Hepatocyte (in vitro differentiated cells): ENCODE measurements at regions not wholly inside any gene's neighbourhood (a gene's known extent, or its start where the extent isn't known, plus 50 kb on each side); places are given as distances from the start of the nearest gene placed in this dataset.
"Not testable (repeated sequence)": the region's sequence is repeated elsewhere in the genome, so short reads cannot be mapped to it uniquely, and the experiment has no call there.

Experiments
- DNase-seq: peaks from one replicate; pipeline ENCODE4 v3.0.0-alpha.2; 2016; ENCODE audit warnings: low spot score
- H2AFZ ChIP-seq: fragments of 200-600 bp; sonication (generic); 2 replicates; pipeline ENCODE4 v1.6.0; 2016; ENCODE audit warnings: antibody characterized with exemption, mild to moderate bottlenecking
- H3K27ac ChIP-seq: fragments of 200-600 bp; sonication (generic); 2 replicates; pipeline ENCODE4 v1.5.1; 2016; ENCODE audit warnings: mild to moderate bottlenecking
- H3K27me3 ChIP-seq: fragments of 200-600 bp; sonication (generic); 2 replicates; pipeline ENCODE4 v1.6.1; 2016
- H3K36me3 ChIP-seq: fragments of 200-600 bp; sonication (generic); replicated peaks from 2 replicates; pipeline ENCODE4 v1.5.1; 2016; ENCODE audit warnings: low read depth; ENCODE audit not compliant: insufficient read depth
- H3K4me1 ChIP-seq: fragments of 200-600 bp; sonication (generic); 2 replicates; pipeline ENCODE4 v1.5.1; 2016; ENCODE audit warnings: mild to moderate bottlenecking, moderate library complexity; ENCODE audit not compliant: insufficient read depth
- H3K4me2 ChIP-seq: fragments of 200-600 bp; sonication (generic); 2 replicates; pipeline ENCODE4 v1.6.0; 2016
- H3K4me3 ChIP-seq: fragments of 200-600 bp; sonication (generic); 2 replicates; pipeline ENCODE4 v1.5.1; 2016; ENCODE audit warnings: mild to moderate bottlenecking
- H3K79me2 ChIP-seq: fragments of 200-600 bp; sonication (generic); 2 replicates; pipeline ENCODE4 v1.6.0; 2017; ENCODE audit warnings: mild to moderate bottlenecking
- H3K9me2 ChIP-seq: fragments of 200-600 bp; sonication (generic); replicated peaks from 2 replicates; pipeline ENCODE4 v1.6.0; 2017; ENCODE audit warnings: mild to moderate bottlenecking; ENCODE audit not compliant: insufficient read depth
- H3K9me3 ChIP-seq: fragments of 200-600 bp; sonication (generic); 2 replicates; pipeline ENCODE4 v1.5.1; 2016; ENCODE audit warnings: low read depth, mild to moderate bottlenecking
- H4K20me1 ChIP-seq: fragments of 200-600 bp; sonication (generic); 2 replicates; pipeline ENCODE4 v1.6.0; 2016; ENCODE audit warnings: mild to moderate bottlenecking; ENCODE audit not compliant: insufficient read depth, poor library complexity, severe bottlenecking
- EZH2 ChIP-seq: fragments of 200-600 bp; sonication (generic); IDR thresholded peaks from 2 replicates; pipeline ENCODE4 v1.6.1; 2016; ENCODE audit warnings: antibody characterized with exemption, mild to moderate bottlenecking, borderline replicate concordance
- EZH2phosphoT487 ChIP-seq: fragments of 200-600 bp; sonication (generic); IDR thresholded peaks from one replicate; pipeline ENCODE4 v1.6.1; 2018; ENCODE audit warnings: antibody characterized with exemption, mild to moderate bottlenecking, low read depth, moderate library complexity; ENCODE audit not compliant: unreplicated experiment, severe bottlenecking
- WGBS: methylation state at CpG from one replicate; pipeline ENCODE4 v1.1.6; 2016; ENCODE audit warnings: low lambda C conversion rate; ENCODE audit errors: missing lambda C conversion rate; 5-methylcytosine and 5-hydroxymethylcytosine counted together
- TF ChIP-seq, protein P1 (sequence below): fragments of 200-600 bp; sonication (generic); IDR thresholded peaks from 2 replicates; pipeline ENCODE4 v1.5.1; 2016; ENCODE audit warnings: antibody characterized with exemption, mild to moderate bottlenecking; ENCODE audit not compliant: poor library complexity

DNA sequence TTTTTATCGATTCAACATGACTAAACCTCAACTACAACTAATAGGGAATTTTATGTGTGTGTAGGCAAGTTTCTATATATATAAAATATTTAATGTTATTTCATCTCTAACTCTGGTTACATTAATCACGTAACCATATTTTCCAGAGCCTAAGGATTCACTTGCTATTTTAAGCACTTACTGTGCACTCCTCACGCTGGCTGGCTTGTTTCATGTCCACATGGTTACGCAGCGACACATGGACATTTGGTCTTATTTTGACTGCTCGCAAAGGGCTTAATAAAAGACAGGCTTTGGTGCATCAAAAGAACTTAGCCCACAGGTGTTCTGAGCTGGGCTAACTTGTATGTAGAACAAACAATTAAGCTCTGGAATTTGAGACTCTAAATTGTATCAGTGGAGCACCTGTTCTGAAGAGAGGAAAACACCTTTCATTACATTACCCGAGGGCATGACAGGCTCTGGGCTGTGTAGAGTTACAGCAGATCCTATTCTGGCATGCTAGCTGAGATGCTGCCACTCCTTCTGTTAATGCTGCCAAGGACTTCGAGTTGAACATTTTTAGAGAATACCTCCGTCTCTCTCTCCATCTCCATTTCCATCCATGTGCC is 130.0 kb upstream of the NR2F2 start:
- TF ChIP-seq EZH2phosphoT487 (no peak), EZH2 (no peak)
- TF ChIP-seq, protein P1, sequence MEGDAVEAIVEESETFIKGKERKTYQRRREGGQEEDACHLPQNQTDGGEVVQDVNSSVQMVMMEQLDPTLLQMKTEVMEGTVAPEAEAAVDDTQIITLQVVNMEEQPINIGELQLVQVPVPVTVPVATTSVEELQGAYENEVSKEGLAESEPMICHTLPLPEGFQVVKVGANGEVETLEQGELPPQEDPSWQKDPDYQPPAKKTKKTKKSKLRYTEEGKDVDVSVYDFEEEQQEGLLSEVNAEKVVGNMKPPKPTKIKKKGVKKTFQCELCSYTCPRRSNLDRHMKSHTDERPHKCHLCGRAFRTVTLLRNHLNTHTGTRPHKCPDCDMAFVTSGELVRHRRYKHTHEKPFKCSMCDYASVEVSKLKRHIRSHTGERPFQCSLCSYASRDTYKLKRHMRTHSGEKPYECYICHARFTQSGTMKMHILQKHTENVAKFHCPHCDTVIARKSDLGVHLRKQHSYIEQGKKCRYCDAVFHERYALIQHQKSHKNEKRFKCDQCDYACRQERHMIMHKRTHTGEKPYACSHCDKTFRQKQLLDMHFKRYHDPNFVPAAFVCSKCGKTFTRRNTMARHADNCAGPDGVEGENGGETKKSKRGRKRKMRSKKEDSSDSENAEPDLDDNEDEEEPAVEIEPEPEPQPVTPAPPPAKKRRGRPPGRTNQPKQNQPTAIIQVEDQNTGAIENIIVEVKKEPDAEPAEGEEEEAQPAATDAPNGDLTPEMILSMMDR, result no peak
- Histone ChIP-seq H3K4me2 (no peak overlapping the region), H3K27ac (no peak overlapping the region), H4K20me1 (no peaks in the 10 kb centered on the region), H3K79me2 (no peaks in the 10 kb centered on the region), H3K9me3 (no peaks in the 10 kb centered on the region), H2AFZ (no peak overlapping the region), H3K4me3 (no peak overlapping the region), H3K9me2 (no peaks in the 10 kb centered on the region), H3K27me3 (no peaks in the 10 kb centered on the region), H3K36me3 (no peaks in the 10 kb centered on the region), H3K4me1 (no peaks in the 10 kb centered on the region)
- WGBS, result 60% methylated on average over 9 of the region's 9 CpGs
- no peak for DNase-seq

DNA sequence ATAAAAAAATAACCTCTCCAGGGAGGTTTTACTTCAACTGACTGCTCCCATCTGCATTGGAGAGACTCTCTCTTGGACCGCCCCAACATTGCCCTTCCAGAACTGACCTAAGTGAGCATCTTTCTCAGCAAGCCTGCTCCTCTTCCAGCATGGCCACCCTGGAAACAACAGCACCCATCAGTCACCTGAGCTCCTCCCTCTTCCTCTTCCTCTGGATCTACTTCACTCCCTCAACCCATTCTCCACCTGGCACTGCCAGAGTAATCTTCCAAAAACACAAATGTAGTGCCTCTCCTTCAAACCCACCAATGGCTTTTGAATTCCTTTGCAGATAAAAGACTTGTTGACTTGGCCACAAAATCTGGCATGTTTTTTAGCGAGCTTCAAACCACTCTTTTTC is 128.8 kb upstream of the NR2F2 start:
- no peaks in the 10 kb centered on the region for H3K9me3 ChIP-seq
- no peak overlapping the region for H3K27ac ChIP-seq
- H2AFZ ChIP-seq, result no peak overlapping the region
- no peaks in the 10 kb centered on the region for H3K27me3 ChIP-seq
- 92% methylated on average over 2 of the region's 2 CpGs for WGBS
- H3K36me3 ChIP-seq, result no peaks in the 10 kb centered on the region
- no peaks in the 10 kb centered on the region for H3K79me2 ChIP-seq
- H3K9me2 ChIP-seq, result no peaks in the 10 kb centered on the region
- TF ChIP-seq EZH2, result no peak
- TF ChIP-seq, protein P1, result no peak
- no peaks in the 10 kb centered on the region for H4K20me1 ChIP-seq
- no peak for DNase-seq
- no peaks in the 10 kb centered on the region for H3K4me1 ChIP-seq
- no peak overlapping the region for H3K4me2 ChIP-seq
- no peak overlapping the region for H3K4me3 ChIP-seq

DNA sequence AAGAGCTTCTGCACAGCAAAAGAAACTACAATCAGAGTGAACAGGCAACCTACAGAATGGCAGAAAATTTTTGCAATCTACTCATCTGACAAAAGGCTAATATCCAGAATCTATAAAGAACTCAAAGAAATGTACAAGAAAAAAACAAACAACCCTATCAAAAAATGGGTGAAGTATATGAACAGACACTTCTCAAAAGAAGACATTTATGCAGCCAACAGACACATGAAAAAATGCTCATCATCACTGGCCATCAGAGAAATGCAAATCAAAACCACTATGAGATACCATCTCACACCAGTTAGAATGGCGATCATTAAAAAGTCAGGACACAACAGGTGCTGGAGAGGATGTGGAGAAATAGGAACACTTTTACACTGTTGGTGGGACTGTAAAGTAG is 124.9 kb upstream of the NR2F2 start:
- not testable (repeated sequence) for H4K20me1 ChIP-seq, H3K79me2 ChIP-seq, H2AFZ ChIP-seq, H3K9me2 ChIP-seq, H3K27ac ChIP-seq, H3K4me3 ChIP-seq, H3K36me3 ChIP-seq, H3K4me1 ChIP-seq, H3K9me3 ChIP-seq, H3K27me3 ChIP-seq, H3K4me2 ChIP-seq, DNase-seq
- 94% methylated on average over 1 of the region's 1 CpG for WGBS

DNA sequence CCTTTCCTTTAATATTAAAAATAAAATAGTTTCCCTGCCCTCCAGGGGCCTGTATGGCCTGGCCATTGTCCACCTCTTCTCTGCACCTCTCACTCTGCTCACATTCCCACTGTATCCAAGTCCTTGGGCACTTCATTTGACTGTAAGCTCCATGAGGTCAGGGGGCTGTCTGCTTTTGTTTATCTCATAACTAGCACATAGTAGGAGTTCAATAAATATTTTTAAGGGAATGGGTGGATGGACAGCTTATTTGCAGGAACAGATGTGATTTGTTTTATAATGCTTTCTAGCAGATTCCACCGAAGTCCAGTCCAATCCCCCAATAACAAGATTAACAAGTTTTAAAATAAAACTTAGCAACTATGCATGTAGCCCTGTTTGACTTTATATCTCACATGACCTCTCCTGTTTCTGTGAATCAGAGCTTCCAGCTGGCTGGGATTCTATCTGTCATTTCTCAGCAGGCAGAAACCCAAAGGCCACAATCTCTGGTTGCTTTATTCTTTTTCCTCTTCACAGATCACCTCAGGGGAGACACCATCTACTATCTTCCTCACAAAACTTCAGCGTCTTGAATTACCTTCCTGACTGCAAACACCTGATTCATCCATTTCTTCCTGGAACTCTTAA is 123.0 kb upstream of the NR2F2 start:
- H3K4me2 ChIP-seq, result no peak overlapping the region

More for the DNA sequence above, 123.0 kb upstream of the NR2F2 start:
- DNase-seq, result peak; percentile 16
- Histone ChIP-seq H3K4me1 (peaks cover 6% of the 10 kb centered on the region), H3K27ac (peak overlapping the region; percentile 85), H3K36me3 (no peaks in the 10 kb centered on the region), H3K9me3 (no peaks in the 10 kb centered on the region), H4K20me1 (no peaks in the 10 kb centered on the region), H3K9me2 (no peaks in the 10 kb centered on the region), H3K4me3 (no peak overlapping the region), H3K79me2 (no peaks in the 10 kb centered on the region), H2AFZ (no peak overlapping the region), H3K27me3 (no peaks in the 10 kb centered on the region)
- WGBS, result 58% methylated on average over 2 of the region's 2 CpGs
- TF ChIP-seq EZH2phosphoT487 (no peak), EZH2 (no peak)
- TF ChIP-seq, protein P1, result no peak
